Endothelial cell of umbilical vein (primary cell): ENCODE measurements at regions not wholly inside any gene's neighbourhood (a gene's known extent, or its start where the extent isn't known, plus 50 kb on each side); places are given as distances from the start of the nearest gene placed in this dataset.

Experiments used
- BruUV-seq: library from RNA; stranded (reverse); fragments of 400-500 nt; replicated peaks from 2 replicates; lab custom pipeline; 2021; lab: Mats Ljungman, UMichigan
- CTCF ChIA-PET: fragments of 300-600, 350-600 bp; sonication (Branson Sonifier 250); formaldehyde crosslinking; loops from one replicate; lab custom pipeline; 2021; ENCODE audit warnings: antibody characterized with exemption, inconsistent platforms; lab: Charles Lee
- POLR2A ChIA-PET: fragments of 300-600, 350-600 bp; sonication (Branson Sonifier 250); formaldehyde crosslinking; loops from one replicate; lab custom pipeline; 2021; ENCODE audit warnings: antibody characterized with exemption, inconsistent platforms; lab: Charles Lee
- DNase-seq: peaks from one replicate; pipeline ENCODE4 v3.0.0-alpha.2; 2011; ENCODE audit warnings: low read depth, low spot score
- FAIRE-seq: peaks from 2 replicates; lab custom pipeline; 2011; peaks lifted over from hg19 to GRCh38; lab: Jason Lieb, UNC
- H2AFZ ChIP-seq: 2 replicates; pipeline ENCODE4 v1.6.0; 2012; ENCODE audit warnings: low read depth, low read length, control low read depth, inconsistent platforms
- H3K27ac ChIP-seq: 2 replicates; pipeline ENCODE4 v1.5.1; 2011; ENCODE audit warnings: low read depth, mild to moderate bottlenecking, control low read depth, low read length, moderate library complexity; ENCODE audit not compliant: insufficient read depth
- H3K27me3 ChIP-seq, 2 experiments: 2 replicates each; pipeline versions ENCODE4 v1.6.0 to v1.6.1; 2011; ENCODE audit warnings: low read length in 2 of 2, mixed read lengths in 1 of 2; ENCODE audit not compliant: control insufficient read depth in 2 of 2, insufficient read depth in 2 of 2
- H3K36me3 ChIP-seq, 2 experiments: 2 replicates in 1 of 2; 3 replicates in 1 of 2; pipeline ENCODE4 v1.5.1; 2011; ENCODE audit warnings: low read length in 2 of 2, mild to moderate bottlenecking in 1 of 2, moderate library complexity in 1 of 2; ENCODE audit not compliant: control insufficient read depth in 2 of 2, insufficient read depth in 2 of 2; ENCODE audit errors: extremely low read depth in 1 of 2
- H3K4me1 ChIP-seq: 3 replicates; pipeline ENCODE4 v1.5.1; 2011; ENCODE audit warnings: mild to moderate bottlenecking, low read length; ENCODE audit not compliant: control insufficient read depth, insufficient read depth; ENCODE audit errors: extremely low read depth
- H3K4me2 ChIP-seq: 2 replicates; pipeline ENCODE4 v1.6.1; 2011; ENCODE audit warnings: low read length, control low read depth, mixed read lengths; ENCODE audit not compliant: insufficient read depth
- H3K4me3 ChIP-seq, 3 experiments: fragments of 200-600 bp in 1 of 3; sonication (generic), shearing (Covaris generic) in 1 of 3; replicated peaks in 1 of 3; 2 replicates each; pipeline ENCODE4 v1.5.1; 2011 to 2016; ENCODE audit warnings: control low read depth in 3 of 3, low read length in 3 of 3, mild to moderate bottlenecking in 2 of 3, inconsistent platforms in 1 of 3, low read depth in 1 of 3, moderate library complexity in 1 of 3; ENCODE audit not compliant: insufficient read depth in 1 of 3
- H3K79me2 ChIP-seq: 2 replicates; pipeline ENCODE4 v1.6.0; 2012; ENCODE audit warnings: low read length, inconsistent platforms; ENCODE audit not compliant: control insufficient read depth, insufficient read depth
- H3K9ac ChIP-seq: replicated peaks from 2 replicates; pipeline ENCODE3; 2011; ENCODE audit warnings: low read length, control low read depth; ENCODE audit not compliant: insufficient read depth; ENCODE audit errors: extremely low read depth
- H3K9me1 ChIP-seq: replicated peaks from 3 replicates; pipeline ENCODE4 v1.6.0; 2011; ENCODE audit warnings: mild to moderate bottlenecking, low read length; ENCODE audit not compliant: control insufficient read depth, insufficient read depth; ENCODE audit errors: extremely low read depth
- H3K9me3 ChIP-seq: replicated peaks from 2 replicates; pipeline ENCODE4 v1.5.1; 2012; ENCODE audit warnings: low read length, inconsistent platforms; ENCODE audit not compliant: control insufficient read depth, insufficient read depth
- H4K20me1 ChIP-seq: replicated peaks from 2 replicates; pipeline ENCODE3; 2011; ENCODE audit warnings: mild to moderate bottlenecking, low read length; ENCODE audit not compliant: control insufficient read depth, insufficient read depth; ENCODE audit errors: extremely low read depth
- EZH2 ChIP-seq: IDR thresholded peaks from 2 replicates; pipeline ENCODE4 v1.6.1; 2012; ENCODE audit warnings: borderline replicate concordance, low read depth, mild to moderate bottlenecking, moderate library complexity, low read length, inconsistent platforms; ENCODE audit not compliant: severe bottlenecking
- FOS ChIP-seq: IDR thresholded peaks from 2 replicates; pipeline ENCODE4 v1.6.1; 2011; ENCODE audit warnings: mild to moderate bottlenecking, low read length, moderate library complexity, borderline replicate concordance; ENCODE audit not compliant: insufficient read depth
- GATA2 ChIP-seq: IDR thresholded peaks from 2 replicates; pipeline ENCODE4 v1.7.0; 2011; ENCODE audit warnings: low read depth, mild to moderate bottlenecking, moderate library complexity, mixed read lengths, low read length; ENCODE audit not compliant: insufficient read length, insufficient read depth
- JUN ChIP-seq: IDR thresholded peaks from 2 replicates; pipeline ENCODE4 v1.6.1; 2011; ENCODE audit warnings: borderline replicate concordance, low read depth; ENCODE audit not compliant: insufficient read length, insufficient read depth
- MYC ChIP-seq: IDR thresholded peaks from one replicate; pipeline ENCODE4 v1.6.1; 2011; ENCODE audit warnings: mild to moderate bottlenecking, low read depth, low read length
- POLR2A ChIP-seq: IDR thresholded peaks from 2 replicates; pipeline ENCODE4 v1.6.1; 2012; ENCODE audit warnings: low read depth, mild to moderate bottlenecking, control low read depth, low read length
- POLR2AphosphoS5 ChIP-seq: IDR thresholded peaks from 2 replicates; pipeline ENCODE4 v1.6.1; 2012; ENCODE audit warnings: low read depth, mild to moderate bottlenecking, control low read depth, low read length, moderate library complexity; ENCODE audit not compliant: insufficient read depth
- dilution Hi-C: fragments of 300-500 bp; cut with MboI; formaldehyde crosslinking; loops from one replicate; pipeline ENCODE4 v1.15.0; 2019; ENCODE audit warnings: low sequenced_read_pairs; ENCODE audit not compliant: extremely low pct_ligation_motif_present
- intact Hi-C: fragments of 100-400 bp; cut with micrococcal nuclease; formaldehyde crosslinking; loops from one replicate; pipeline ENCODE4 v1.10.0; 2022
- TF ChIP-seq, protein P1 (sequence below): IDR thresholded peaks from 2 replicates; pipeline ENCODE4 v1.6.1; 2011; ENCODE audit not compliant: insufficient read depth, insufficient read length
- TF ChIP-seq, protein P2 (sequence below), 2 donors: IDR thresholded peaks; 1 replicate in 1 of 2; 2 replicates in 1 of 2; pipeline ENCODE4 v1.5.1; 2011; ENCODE audit warnings: low read length in 2 of 2, mild to moderate bottlenecking in 2 of 2, moderate library complexity in 2 of 2, control low read depth in 1 of 2, inconsistent platforms in 1 of 2, low read depth in 1 of 2; ENCODE audit not compliant: insufficient read depth in 1 of 2; ENCODE audit errors: extremely low read depth in 1 of 2

DNA sequence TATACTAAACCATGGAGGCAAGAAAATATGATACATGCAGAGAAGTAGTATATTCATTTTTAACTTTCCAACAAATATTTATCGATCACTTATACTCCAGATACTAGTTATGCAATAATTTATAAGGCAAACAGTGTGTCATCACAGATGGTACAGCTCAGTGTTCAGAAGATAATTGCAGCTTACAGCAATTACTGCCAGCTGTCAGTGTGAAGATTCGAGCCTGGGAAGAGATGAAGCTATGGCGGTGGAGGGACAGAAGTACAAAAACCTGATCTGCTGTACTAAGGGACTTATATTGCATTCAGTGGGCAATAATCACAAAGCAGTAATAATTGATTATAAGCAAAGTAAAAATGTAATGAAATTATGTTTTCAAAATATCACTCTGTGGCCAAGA lies 170.6 kb upstream of the EPHA3 start:
- no peak for FAIRE-seq
- no peaks in the 10 kb centered on the region for H3K36me3 ChIP-seq
- no peak overlapping the region for H3K9ac ChIP-seq
- H3K4me3 ChIP-seq, result no peak overlapping the region
- no peaks in the 10 kb centered on the region for H3K27me3 ChIP-seq
- no peak for DNase-seq
- no peak overlapping the region for H2AFZ ChIP-seq
- no peaks in the 10 kb centered on the region for H3K4me1 ChIP-seq
- no peak overlapping the region for H3K27ac ChIP-seq
- no peaks in the 10 kb centered on the region for H3K9me1 ChIP-seq
- no peaks in the 10 kb centered on the region for H3K9me3 ChIP-seq
- no peaks in the 10 kb centered on the region for H3K79me2 ChIP-seq
- intact Hi-C loops, result no loop called here
- no peak overlapping the region for H3K4me2 ChIP-seq
- no TSS peak for BruUV-seq
- CTCF ChIA-PET, result no interaction called here
- dilution Hi-C loops, result no loop called here
- no peaks in the 10 kb centered on the region for H4K20me1 ChIP-seq
- POLR2A ChIA-PET, result no interaction called here
- TF ChIP-seq POLR2AphosphoS5 (no peak), EZH2 (no peak), MYC (no peak), FOS (no peak), GATA2 (no peak)
- TF ChIP-seq, protein P1, sequence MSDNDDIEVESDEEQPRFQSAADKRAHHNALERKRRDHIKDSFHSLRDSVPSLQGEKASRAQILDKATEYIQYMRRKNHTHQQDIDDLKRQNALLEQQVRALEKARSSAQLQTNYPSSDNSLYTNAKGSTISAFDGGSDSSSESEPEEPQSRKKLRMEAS, result no peak

DNA sequence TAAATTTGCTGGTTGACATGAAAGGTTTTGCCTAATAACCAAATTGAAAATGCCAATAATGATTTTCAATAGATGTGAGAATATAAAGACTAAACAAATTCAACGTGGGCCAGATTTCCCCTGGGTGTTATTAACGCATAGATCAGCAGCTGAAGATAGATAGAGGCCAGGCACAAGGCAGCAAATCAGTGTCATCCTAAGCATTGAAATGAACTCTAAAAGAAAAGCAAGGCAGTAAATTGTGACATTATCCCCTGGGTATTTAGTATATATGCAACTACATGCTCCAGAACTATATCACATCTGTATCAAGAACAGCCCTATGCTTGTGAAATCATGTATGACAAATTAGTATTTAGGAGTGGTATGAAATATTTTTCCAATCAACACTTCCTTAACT lies 167.1 kb upstream of the EPHA3 start:
- Histone ChIP-seq H3K27me3 (no peaks in the 10 kb centered on the region), H3K9me1 (no peaks in the 10 kb centered on the region)

More for the DNA sequence above, 167.1 kb upstream of the EPHA3 start:
- intact Hi-C loops, result no loop called here
- Histone ChIP-seq H3K4me2 (no peak overlapping the region), H3K9ac (no peak overlapping the region), H2AFZ (no peak overlapping the region), H4K20me1 (no peaks in the 10 kb centered on the region), H3K79me2 (no peaks in the 10 kb centered on the region), H3K36me3 (no peaks in the 10 kb centered on the region), H3K27ac (no peak overlapping the region), H3K4me3 (no peak overlapping the region), H3K4me1 (no peaks in the 10 kb centered on the region), H3K9me3 (no peaks in the 10 kb centered on the region)
- ChIA-PET POLR2A (no interaction called here), CTCF (no interaction called here)
- DNase-seq (no peak), FAIRE-seq (no peak)
- dilution Hi-C loops, result no loop called here
- no TSS peak for BruUV-seq
- TF ChIP-seq, protein P1, result no peak
- TF ChIP-seq JUN (no peak), MYC (no peak), POLR2A (no peak), FOS (no peak), GATA2 (no peak), POLR2AphosphoS5 (no peak), EZH2 (no peak)
- TF ChIP-seq, protein P2, sequence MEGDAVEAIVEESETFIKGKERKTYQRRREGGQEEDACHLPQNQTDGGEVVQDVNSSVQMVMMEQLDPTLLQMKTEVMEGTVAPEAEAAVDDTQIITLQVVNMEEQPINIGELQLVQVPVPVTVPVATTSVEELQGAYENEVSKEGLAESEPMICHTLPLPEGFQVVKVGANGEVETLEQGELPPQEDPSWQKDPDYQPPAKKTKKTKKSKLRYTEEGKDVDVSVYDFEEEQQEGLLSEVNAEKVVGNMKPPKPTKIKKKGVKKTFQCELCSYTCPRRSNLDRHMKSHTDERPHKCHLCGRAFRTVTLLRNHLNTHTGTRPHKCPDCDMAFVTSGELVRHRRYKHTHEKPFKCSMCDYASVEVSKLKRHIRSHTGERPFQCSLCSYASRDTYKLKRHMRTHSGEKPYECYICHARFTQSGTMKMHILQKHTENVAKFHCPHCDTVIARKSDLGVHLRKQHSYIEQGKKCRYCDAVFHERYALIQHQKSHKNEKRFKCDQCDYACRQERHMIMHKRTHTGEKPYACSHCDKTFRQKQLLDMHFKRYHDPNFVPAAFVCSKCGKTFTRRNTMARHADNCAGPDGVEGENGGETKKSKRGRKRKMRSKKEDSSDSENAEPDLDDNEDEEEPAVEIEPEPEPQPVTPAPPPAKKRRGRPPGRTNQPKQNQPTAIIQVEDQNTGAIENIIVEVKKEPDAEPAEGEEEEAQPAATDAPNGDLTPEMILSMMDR (IDR thresholded peaks at IDR 0.05; ENCODE audit: extremely low read depth in 1 of 2, insufficient read depth in 1 of 2, low read depth in 1 of 2, low read length in 2 of 2), result no peak
